GM11168 (cell line): ENCODE measurements at regions not wholly inside any gene's neighbourhood (a gene's known extent, or its start where the extent isn't known, plus 50 kb on each side); places are given as distances from the start of the nearest gene placed in this dataset.

Experiments used
- in situ Hi-C: fragments of 300-500 bp; cut with MboI; formaldehyde crosslinking; loops from one replicate; pipeline ENCODE4 v1.12.0; 2022; ENCODE audit warnings: low sequenced_read_pairs; ENCODE audit not compliant: unreplicated experiment

- in situ Hi-C loops: no loop called here
These were observed 109.8 kb upstream of the POU3F2 start for GRCh38 chr6:98724537-98724936.

- in situ Hi-C loops: no loop called here
These were observed 87.1 kb upstream of the POU3F2 start for GRCh38 chr6:98747273-98747672.

DNA sequence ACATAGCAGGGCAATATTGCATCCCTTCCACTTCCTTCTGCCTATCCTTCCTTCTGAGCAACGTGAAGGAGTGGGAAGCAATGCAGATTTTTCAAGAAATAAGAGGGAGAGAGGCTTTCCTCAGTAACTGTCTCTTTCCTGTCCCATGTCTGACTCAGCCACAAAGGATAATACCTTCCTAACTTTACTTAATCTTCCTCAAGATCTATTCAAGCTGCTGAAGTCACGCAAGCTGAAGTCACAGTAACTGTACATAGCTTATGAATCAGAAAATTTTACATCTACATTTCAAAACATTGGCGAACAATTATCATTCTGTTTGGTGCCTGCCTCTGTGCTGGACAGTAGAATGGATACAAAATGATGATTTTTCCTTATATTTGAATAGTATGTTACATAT, 86.4 kb upstream of the POU3F2 start:
- in situ Hi-C loops: no loop called here

- in situ Hi-C loops: no loop called here
These were observed 74.9 kb upstream of the POU3F2 start for GRCh38 chr6:98759459-98759858.

DNA sequence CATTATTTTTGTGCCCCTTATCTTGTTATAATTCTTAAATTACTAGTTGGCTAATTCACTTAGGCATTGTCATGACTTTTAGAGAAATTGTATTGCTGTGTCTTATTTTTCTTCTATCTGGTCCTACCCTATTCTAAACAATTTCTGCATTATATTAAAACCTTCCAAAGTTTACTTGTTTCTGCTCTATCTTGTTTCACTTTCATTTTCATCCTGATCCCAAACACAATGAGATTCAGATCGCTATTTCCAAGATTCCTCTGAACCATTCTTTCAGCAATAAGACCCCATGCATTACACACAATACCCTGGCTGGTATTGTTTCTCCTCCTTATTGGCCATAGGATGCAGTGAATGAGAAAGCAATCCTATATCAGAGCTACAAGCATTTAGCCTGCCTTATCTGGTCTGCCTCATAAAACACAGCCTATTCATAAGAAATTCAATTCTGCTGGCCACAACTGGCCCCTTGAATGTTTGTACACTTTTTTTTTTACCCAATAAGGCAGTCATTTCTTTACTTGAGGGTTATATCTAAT, 69.9 kb upstream of the POU3F2 start:
- in situ Hi-C loops: no loop called here

GRCh38 chr6:98769546-98769945, 64.8 kb upstream of the POU3F2 start:
- in situ Hi-C loops: no loop called here

DNA sequence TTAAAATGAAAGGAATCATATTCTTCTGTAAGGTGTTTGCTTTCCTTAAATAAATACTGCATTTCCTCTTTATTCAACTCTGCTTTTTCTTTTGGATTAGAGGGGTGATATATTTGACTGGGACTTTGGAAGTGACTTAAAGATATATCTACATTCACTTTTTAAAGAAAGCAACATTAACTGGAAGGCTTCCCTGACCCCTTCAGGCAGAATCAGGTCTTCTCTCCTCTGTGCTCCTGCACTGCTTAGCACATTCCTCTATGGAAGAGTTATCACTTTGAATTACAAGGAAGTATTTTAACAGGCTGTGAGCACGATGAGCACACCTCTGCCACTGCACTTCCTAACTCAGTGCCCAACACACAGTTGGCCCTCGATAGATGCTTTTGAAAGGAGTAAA, 59.2 kb upstream of the POU3F2 start:
- in situ Hi-C loops: no loop called here

DNA sequence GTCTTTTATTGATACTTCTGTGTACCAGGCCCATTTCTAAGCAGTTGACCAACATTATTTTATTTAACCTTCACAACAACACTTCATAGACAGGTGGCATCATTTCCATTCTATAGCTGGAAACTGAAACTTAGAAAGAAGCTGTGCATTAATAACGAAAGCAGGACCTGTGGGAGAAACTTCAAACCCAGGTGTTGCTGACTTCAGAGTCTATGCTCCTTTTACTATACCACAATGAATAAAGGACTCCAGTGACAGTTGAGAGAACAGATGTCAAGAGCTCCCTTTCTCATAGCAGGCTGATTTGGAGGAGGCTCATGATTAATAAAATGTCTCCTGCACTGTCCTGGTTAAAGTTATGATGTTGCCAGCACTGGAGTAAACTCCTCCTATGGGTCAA, 56.6 kb upstream of the POU3F2 start:
- in situ Hi-C loops: no loop called here

- in situ Hi-C loops: no loop called here
These were observed 54.8 kb upstream of the POU3F2 start for GRCh38 chr6:98779618-98780017.

GRCh38 chr6:98782772-98783171, 51.6 kb upstream of the POU3F2 start:
- in situ Hi-C loops: no loop called here

GRCh38 chr6:98783578-98783977, 50.8 kb upstream of the POU3F2 start:
- in situ Hi-C loops: no loop called here
